DLD1 (cell line): ENCODE measurements at regions not wholly inside any gene's neighbourhood (a gene's known extent, or its start where the extent isn't known, plus 50 kb on each side); places are given as distances from the start of the nearest gene placed in this dataset.

Source experiments
- in situ Hi-C: cut with HindIII; loops from 2 replicates; pipeline ENCODE4 v1.10.0; 2017; ENCODE audit warnings: low sequenced_read_pairs

DNA sequence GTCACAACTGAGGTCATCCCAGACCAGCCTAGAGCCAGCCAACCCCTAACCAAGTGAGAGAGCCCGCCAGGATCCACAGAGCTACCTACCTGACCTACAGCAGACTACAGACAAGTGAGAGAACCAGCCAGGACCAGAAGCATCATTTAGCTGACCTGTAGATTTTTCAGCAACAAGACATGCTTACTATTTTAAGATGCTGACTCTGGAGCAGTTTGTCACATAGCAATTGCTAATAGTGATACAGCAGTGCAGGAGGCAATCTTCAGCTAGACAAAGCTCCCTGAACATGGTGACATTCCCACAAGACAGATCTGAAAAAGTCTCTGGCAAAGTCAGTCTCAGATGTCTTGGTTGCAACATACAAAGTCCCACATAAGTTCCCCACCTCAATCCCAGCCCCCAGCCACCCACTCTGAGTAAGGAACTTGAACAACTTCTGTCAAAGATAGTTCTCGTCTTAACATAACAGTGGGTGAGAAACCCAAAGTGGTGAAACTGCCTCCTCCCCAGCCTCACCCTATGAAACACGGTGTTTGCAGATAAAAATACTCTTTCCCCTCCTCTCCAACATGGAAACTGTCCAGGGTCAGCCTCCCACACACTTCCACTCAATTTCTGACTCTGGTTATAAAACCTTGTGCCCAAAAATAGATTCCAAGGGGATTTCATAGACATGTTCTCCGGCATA is 120.3 kb upstream of the SLC6A11 start:
- in situ Hi-C loops, result no loop called here

DNA sequence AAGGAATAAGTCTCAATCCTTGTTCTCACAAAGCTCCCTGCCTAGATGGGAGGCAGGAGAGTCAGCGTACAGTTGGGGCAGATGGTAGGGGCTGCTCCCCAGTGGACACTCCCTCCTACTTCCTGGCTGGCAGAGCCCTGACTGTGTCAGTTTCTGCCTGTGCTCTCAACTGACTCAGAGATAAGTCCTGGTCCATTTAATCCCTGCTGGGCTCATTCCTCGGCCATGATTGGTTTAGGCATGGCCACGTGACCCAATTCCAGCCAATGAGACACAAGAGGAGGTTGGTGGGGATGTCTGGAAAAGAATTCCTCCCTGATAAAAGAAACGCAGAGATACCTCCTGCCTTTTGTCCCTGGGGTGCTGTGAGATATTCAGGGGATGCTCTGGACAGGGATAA is 118.1 kb upstream of the SLC6A11 start:
- in situ Hi-C loops, result no loop called here

DNA sequence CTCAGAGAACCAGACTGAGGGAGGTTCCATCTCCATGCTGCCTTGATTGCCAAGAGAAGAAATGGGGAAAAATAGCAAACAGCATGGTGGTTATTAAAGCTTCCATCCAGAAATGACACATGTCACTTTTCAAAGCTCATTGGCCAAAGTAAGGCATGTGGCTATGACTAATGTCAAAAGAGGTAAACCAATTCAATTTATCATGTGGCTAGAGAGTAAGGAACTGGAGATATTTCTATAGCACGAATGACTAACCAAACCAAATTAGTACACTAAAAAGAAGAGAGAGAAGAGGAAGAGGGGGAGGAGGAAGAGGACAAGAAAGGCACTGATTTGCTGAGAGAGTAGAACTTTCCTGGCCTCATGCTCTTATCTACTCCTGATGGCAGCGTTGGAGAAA is 115.2 kb upstream of the SLC6A11 start:
- in situ Hi-C loops, result loop anchor here (5.0 kb wide), 1 partner anchor 41 kb away; no protein-coding TSS in a partner anchor

DNA sequence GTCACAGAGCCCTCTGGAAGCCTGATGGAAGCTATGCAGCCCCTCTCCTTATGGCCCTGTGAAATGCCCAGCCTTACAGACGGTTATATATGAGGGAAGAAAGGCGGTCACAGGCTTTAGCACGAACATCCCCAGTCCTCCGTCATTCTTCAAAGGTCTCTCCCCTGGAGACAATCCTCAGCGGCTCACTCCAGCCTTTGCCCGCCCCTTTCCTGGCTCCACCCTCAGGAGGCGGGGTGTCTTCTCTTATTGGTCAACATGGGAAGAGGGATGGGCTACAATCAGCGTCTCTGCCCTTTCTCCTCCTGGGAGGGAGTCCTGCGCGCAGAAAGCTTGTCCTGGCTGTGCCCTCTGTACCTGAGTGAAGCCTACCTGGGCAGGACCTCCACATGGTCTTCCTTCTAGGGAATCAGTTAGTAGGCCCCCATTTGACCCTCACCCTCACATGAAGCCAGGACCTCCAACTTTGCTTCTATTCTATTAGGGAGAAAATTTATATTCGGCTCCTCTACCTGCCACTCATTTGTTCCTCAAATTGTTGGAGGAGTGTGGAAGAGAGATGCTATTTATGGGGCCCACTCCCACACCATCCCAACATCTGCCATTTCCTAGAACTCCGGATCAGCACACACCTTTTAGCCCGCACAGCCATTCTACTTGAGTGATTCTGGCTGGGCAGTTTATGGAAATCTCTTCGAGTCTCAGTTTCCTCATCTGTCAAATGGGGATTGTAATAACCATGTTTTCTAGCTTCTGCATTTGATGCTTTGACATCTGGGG is 112.9 kb upstream of the SLC6A11 start:
- in situ Hi-C loops, result loop anchor here (5.0 kb wide), 1 partner anchor 39 kb away; no protein-coding TSS in a partner anchor

- in situ Hi-C loops, result loop anchor here (5.0 kb wide), 1 partner anchor 38 kb away; no protein-coding TSS in a partner anchor
Observed at GRCh38 chr3:10703875-10704274, 112.2 kb upstream of the SLC6A11 start.

DNA sequence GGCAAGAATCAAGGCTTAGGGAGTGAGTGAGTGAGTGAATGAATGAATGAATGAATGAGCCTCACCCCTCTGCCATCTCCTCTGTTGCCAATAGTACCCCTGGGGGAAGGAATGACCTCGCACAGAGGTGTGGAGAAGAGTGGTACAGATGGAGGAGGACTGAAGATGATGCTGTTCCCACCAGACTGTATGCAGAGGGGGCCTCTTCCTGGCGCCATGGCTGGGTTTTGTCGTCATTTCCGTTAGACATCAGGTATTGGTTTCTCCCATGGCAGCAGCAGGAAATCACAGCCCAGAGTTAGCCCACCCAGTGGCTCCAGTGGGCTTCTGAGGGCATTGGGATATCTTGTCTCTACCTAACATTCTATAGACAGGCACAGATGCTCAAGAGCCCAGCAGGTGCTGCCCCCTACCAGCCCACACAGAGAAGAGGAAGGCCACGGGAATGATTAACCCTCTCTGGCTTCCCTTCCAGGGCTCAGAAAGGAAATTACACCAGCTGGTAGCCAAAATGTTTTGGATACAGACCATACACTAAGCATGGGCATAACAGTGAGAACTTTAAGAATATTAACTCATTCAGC is 109.8 kb upstream of the SLC6A11 start:
- in situ Hi-C loops, result no loop called here

GRCh38 chr3:10706740-10707399 is 109.2 kb upstream of the SLC6A11 start:
- in situ Hi-C loops, result no loop called here

DNA sequence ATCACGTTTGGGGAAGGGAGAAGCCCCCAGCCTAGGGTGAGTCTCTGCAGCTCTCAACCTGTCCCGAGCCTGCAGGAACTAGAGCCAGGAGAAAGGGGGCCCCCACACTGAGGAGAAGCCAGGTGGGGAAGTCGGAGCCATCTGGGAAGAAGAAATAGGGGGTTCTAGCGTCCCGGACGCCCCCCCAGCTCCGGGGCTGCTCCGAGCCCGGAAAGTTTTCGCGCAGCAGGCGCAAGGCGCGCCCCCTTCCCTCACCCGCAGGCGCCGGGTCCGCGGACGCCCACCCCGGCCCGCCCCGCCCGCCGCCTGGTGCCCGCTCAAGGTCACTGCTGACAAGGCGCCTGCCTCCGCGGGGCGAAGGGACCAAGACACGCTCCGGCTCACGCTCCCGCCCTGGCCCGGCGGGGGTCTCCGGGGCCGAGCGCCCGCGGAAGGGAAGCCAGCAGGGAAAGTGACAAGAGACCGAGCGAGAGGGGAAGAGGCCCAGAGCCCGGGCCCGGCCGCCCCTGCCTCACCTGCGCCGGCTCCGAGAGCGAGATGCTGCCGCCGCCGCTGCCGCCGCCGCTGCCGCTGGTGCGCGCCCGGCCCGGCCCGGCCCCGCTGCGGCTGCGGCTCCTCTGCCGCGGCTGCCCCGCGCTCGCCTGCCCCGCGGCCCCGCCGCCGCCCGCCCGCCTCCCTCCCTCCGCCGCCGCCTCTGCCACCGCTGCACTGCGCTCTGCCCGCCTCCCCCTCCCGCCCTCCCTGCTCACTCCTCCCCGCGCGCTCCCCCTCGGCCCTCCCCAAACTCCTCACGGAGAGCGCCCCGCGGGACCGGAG is 108.4 kb upstream of the SLC6A11 start:
- in situ Hi-C loops, result no loop called here

GRCh38 chr3:10708216-10708893 is 107.7 kb upstream of the SLC6A11 start:
- in situ Hi-C loops, result no loop called here

DNA sequence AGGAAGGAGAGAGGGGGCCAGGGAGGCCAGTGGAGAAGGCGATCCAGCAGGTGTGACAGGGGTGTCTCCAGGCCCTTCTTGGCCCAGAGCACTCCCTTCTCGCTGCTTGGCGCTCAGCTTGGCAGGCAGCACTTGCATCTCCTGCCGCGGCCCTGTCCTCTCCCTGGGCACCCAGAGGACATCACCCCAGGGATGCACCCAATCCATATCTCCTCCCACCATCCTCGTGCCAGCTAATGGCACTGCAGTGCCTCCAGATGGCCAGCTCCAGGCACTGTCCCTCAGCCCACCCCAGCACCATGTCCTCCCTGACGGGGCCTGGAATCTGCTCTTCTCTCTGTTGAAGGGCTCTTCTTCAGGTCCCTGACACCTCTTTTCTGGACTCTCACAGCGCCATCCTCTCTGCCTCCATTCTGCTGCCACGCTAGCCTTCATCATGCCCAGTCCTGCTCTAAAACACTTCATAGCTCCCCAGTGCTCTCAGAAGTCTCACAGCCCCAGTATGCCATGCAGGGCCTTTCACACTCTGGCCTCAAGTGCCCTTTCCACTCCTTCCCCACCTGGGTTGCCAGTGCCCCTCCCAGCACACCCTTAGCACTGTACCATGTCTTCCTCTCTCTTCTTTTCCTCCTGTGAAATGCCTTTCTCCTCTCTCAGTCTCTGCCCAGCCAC is 106.8 kb upstream of the SLC6A11 start:
- in situ Hi-C loops, result no loop called here

GRCh38 chr3:10712121-10712520 is 103.9 kb upstream of the SLC6A11 start:
- in situ Hi-C loops, result no loop called here

DNA sequence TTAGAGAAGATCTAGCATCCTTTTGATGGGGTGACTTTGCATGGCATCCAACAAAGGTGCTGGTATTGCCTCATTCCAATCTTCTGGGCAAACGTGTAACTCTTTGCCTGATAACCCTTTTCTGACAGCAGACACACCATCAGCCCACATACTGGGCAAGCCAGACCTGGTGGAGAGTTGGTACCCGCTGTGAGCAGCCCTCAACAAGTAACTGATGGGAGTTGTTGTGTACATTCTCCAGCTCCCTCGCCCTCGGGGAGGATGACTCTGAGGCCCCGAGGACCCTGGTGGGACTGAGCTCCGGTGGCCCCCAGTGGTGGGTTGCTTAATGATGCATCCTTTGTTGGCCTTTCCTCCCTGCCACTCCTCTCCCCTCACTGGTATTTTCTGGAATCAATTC is 102.4 kb upstream of the SLC6A11 start:
- in situ Hi-C loops, result no loop called here

DNA sequence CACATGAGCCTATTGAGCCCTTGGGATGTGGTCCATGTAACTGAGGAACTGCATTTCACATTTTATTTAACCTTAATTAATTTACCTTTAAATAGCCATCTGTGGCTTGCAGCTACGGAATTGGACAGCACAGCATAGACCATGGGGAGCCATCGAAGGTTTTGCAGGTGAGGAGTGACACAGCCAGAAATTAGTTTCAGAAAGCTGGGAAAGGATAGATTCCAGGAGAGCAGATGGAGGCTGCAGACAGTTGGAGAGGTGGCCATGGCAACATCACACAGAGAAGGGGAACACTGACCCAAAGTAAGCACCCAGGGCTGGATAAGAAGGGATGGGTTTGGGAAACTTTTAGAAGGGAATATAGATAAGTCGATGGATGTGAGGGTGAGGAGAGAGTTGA is 100.1 kb upstream of the SLC6A11 start:
- in situ Hi-C loops, result no loop called here

- in situ Hi-C loops, result no loop called here
Observed at GRCh38 chr3:10716964-10717363, 99.1 kb upstream of the SLC6A11 start.

DNA sequence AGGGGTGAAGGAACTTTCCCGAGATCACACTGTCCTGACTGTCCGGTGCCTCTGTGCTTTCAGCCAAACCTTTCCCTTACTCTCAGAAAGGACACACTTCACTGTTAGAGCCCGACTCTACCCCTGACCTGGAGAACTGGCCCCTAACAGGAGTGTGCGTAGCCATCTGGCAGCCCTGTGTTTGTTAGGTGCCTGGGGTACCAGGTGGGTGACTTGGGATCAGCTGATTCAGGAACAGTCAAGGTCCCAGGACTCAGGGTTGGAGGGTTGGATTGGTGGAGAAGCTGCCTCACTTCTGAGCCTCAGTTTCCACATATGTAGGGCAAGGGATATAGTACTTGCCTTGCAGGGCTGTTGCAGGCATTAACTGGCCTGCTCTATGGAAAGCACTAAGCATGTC is 98.3 kb upstream of the SLC6A11 start:
- in situ Hi-C loops, result no loop called here

- in situ Hi-C loops, result no loop called here
Observed at GRCh38 chr3:10721101-10721500, 94.9 kb upstream of the SLC6A11 start.

DNA sequence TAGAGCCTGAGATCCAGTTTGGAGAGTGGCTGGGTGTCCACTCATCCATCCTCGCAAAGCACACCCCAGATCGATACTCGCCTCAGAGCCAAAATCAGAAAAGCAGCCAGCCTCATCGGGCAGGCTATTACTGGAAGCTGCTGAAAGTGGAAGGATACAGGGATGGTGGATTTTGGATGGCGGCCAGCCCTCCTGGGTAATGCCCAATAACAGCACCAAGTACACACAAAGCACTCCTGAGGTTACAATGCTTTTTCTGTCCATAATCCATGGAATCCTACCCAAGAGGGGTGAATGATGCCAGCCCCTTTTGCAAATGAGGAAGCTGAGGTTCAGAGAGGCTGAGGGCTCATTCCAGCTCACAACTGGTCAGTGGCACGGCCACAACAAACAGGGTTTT is 93.1 kb upstream of the SLC6A11 start:
- in situ Hi-C loops, result no loop called here

GRCh38 chr3:10723991-10724390 is 92.0 kb upstream of the SLC6A11 start:
- in situ Hi-C loops, result no loop called here

DNA sequence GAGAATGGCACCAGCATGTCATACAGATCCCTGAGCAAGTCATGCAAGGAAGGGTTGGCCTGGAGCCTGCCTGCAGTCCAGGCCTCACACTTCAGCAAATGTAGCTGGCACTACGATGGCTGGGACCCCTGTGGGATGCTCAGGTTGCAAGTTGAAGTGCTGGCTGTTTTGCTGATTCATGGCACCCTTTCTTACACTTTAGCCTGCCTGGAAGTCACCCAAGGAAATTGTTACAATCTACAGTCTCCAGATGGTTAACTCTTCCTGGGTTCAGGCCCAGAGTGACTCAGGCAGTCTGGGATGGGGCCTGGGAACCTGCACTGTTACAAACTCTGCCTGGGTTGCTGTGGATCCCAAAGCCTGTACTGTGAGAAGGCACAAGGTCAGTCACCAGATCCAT is 91.0 kb upstream of the SLC6A11 start:
- in situ Hi-C loops, result no loop called here
